Sigmoid colon (tissue), 4 donors: ENCODE measurements at regions not wholly inside any gene's neighbourhood (a gene's known extent, or its start where the extent isn't known, plus 50 kb on each side); places are given as distances from the start of the nearest gene placed in this dataset.
"Not testable (repeated sequence)": the region's sequence is repeated elsewhere in the genome, so short reads cannot be mapped to it uniquely, and the experiment has no call there.

Source experiments
- EP300 ChIP-seq, 4 donors: sonication (generic); formaldehyde crosslinking; IDR thresholded peaks; one replicate each; pipeline ENCODE4 v1.6.1; 2017; ENCODE audit warnings: antibody characterized with exemption in 4 of 4
- POLR2AphosphoS5 ChIP-seq, 4 donors: sonication (generic); formaldehyde crosslinking; IDR thresholded peaks; one replicate each; pipeline ENCODE4 v1.6.1; 2017; ENCODE audit warnings: antibody characterized with exemption in 4 of 4
- TF ChIP-seq, protein P1 (sequence below), 4 experiments: fragments of 450-650 bp in 3 of 4; fragments of 200-600 bp in 1 of 4; IDR thresholded peaks; one replicate each; pipeline ENCODE4 v1.5.1; 2016 to 2019; ENCODE audit warnings: antibody characterized with exemption in 4 of 4, mild to moderate bottlenecking in 3 of 4, moderate library complexity in 2 of 4

- TF ChIP-seq, protein P1, sequence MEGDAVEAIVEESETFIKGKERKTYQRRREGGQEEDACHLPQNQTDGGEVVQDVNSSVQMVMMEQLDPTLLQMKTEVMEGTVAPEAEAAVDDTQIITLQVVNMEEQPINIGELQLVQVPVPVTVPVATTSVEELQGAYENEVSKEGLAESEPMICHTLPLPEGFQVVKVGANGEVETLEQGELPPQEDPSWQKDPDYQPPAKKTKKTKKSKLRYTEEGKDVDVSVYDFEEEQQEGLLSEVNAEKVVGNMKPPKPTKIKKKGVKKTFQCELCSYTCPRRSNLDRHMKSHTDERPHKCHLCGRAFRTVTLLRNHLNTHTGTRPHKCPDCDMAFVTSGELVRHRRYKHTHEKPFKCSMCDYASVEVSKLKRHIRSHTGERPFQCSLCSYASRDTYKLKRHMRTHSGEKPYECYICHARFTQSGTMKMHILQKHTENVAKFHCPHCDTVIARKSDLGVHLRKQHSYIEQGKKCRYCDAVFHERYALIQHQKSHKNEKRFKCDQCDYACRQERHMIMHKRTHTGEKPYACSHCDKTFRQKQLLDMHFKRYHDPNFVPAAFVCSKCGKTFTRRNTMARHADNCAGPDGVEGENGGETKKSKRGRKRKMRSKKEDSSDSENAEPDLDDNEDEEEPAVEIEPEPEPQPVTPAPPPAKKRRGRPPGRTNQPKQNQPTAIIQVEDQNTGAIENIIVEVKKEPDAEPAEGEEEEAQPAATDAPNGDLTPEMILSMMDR (IDR thresholded peaks at IDR 0.05) = not testable (repeated sequence)
- TF ChIP-seq POLR2AphosphoS5, EP300 (IDR thresholded peaks at IDR 0.05): not testable (repeated sequence)
Observed at GRCh38 chr4:120550624-120551220, 371.8 kb downstream of the PRDM5 start.
